ENCODE measurements at regions not wholly inside any gene's neighbourhood (a gene's known extent, or its start where the extent isn't known, plus 50 kb on each side); places are given as distances from the start of the nearest gene placed in this dataset.
A peak's percentile ranks its signal among the peaks of the same experiment; 100 is the strongest.

GRCh38 chr12:132398386-132398991, 69.1 kb upstream of the GALNT9 start:
- in situ Hi-C loops (cut with HindIII; ENCODE audit: low pct_unique_long_range_greater_than_20kb, low sequenced_read_pairs): no loop called here
- no peak for DNase-seq (ENCODE audit: low read depth)

GRCh38 chr12:132397934-132398385, 68.6 kb upstream of the GALNT9 start:
- DNase-seq (ENCODE audit: low read depth): no peak
- in situ Hi-C loops (cut with HindIII; ENCODE audit: low pct_unique_long_range_greater_than_20kb, low sequenced_read_pairs): no loop called here

- DNase-seq (ENCODE audit: low read depth): no peak
- in situ Hi-C loops (cut with HindIII; ENCODE audit: low pct_unique_long_range_greater_than_20kb, low sequenced_read_pairs): no loop called here
Observed at GRCh38 chr12:132397152-132397933, 68.0 kb upstream of the GALNT9 start.

DNA sequence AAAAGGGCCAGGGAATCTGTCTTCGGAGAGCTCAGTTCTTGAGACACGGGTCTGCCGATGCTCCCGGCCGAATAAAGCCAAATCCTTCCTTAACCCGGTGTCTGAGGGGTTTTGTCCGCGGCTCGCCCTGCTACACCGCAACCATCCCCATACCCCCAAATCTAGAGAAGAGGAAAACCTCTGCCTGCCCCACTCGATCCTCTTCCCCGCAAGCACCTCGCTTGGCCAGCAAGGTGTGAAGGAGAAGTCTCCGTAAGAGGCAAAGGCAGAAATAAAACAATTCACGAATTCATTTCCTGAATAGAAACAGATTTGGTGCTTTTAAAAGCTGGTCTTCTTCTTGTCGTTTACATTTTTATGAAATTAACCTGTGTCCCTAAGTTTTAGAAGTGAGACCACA, 67.3 kb upstream of the GALNT9 start:
- no peak for DNase-seq (ENCODE audit: low read depth)
- in situ Hi-C loops (cut with HindIII; ENCODE audit: low pct_unique_long_range_greater_than_20kb, low sequenced_read_pairs): no loop called here

DNA sequence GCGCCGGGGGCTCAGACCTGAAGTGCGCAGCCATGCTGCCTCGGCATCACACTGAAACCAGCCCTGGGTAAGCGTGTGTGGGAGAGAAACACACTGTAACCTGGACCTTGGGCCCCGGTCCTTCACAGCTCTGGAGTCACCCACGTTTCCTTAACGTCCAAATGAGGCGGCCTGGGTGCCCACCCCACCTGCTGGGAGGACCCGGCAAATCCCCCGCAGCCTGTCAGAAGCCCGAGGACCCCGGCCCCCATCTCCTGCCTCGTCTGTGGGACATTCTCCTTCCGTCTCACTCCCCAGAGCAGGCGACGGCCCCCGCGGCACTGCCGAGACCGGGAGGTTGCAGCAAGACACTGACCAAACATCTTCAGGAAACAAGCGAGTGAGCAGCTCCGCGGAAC, 66.5 kb upstream of the GALNT9 start:
- no peak for DNase-seq (ENCODE audit: low read depth)
- in situ Hi-C loops (cut with HindIII; ENCODE audit: low pct_unique_long_range_greater_than_20kb, low sequenced_read_pairs): no loop called here

DNA sequence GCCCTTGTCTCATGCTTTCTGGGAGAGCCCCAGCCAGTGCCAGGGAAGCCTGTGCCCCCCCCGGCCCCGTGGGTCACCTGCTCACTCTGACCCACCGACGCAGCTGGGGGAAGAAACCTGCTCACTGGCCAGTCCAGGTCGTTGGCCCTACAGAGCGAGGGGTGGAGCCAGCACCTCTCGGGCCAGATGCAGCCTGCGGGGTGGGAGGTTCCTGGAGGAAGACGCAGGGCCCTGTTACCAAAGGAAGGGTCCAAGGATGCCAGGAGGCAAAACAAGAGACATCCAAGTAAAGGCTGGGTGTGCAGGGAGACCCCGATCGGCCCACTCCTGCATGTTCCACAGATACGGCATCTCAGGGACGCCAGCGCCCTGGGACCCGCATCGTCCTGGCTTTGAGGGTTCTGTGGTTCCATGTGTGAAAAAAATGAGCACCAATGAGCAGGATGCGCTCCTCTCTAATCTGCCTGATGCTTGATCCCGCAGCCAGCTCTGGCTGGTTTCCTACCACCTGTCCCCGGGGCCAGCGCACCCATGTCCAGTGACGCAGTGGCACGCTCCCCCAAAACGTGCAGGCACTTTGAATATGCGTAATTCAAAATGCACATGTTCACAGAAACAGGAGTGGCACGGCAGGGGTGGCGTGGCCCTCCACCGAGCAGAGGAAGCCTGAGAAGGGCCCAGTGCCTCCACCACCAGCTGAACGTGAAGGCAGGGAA, 66.0 kb upstream of the GALNT9 start:
- DNase-seq (ENCODE audit: low read depth): no peak
- in situ Hi-C loops (cut with HindIII; ENCODE audit: low pct_unique_long_range_greater_than_20kb, low sequenced_read_pairs): no loop called here

- in situ Hi-C loops (cut with HindIII; ENCODE audit: low pct_unique_long_range_greater_than_20kb, low sequenced_read_pairs): no loop called here
Observed at GRCh38 chr12:132393991-132394949, 64.9 kb upstream of the GALNT9 start.

GRCh38 chr12:132393245-132393795, 63.9 kb upstream of the GALNT9 start:
- peak; percentile 93 for DNase-seq (ENCODE audit: low read depth)
- in situ Hi-C loops (cut with HindIII; ENCODE audit: low pct_unique_long_range_greater_than_20kb, low sequenced_read_pairs): no loop called here

More at GRCh38 chr12:132393991-132394949, 64.9 kb upstream of the GALNT9 start:
- peak; percentile 84 for DNase-seq (ENCODE audit: low read depth)

DNA sequence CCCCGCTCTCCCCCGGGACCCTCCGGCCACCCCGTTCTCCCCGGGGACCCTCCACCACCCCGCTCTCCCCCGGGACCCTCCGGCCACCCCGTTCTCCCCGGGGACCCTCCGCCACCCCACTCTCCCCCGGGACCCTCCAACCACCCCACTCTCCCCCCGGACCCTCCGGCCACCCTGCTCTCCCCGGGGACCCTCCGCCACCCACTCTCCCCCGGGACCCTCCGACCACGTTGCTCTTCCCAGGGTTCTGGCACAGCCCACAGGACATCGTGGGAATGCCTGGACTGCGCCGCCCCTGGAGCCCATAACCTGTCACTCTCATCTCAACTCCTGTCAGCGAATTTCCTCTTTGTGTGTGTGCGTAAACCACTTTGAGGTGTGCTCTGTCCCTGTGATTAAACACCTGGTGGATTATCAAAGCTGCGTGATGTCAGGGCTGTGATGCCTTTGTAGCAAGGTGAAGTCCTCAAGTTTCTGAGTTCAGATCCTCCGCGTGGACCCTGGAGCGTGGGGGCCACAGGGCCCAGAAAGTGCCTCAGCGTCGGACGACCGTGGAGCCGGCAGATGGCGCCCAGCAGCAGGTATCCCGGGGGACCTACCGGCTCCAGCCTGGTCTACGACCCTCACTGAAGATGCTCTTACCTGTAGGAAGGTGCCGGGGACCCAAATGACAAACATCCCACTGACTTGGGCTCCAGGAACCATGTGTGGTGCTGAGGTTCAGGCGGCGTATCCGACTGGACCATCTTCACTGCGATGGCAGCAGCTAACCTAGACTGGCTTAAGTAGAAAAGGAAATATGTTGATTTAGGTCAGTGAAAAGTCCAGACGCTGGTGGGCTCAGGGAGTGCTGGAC, 63.2 kb upstream of the GALNT9 start:
- DNase-seq (ENCODE audit: low read depth): no peak
- in situ Hi-C loops (cut with HindIII; ENCODE audit: low pct_unique_long_range_greater_than_20kb, low sequenced_read_pairs): no loop called here

GRCh38 chr12:132391326-132392041, 62.1 kb upstream of the GALNT9 start:
- no peak for DNase-seq (ENCODE audit: low read depth)
- in situ Hi-C loops (cut with HindIII; ENCODE audit: low pct_unique_long_range_greater_than_20kb, low sequenced_read_pairs): no loop called here

GRCh38 chr12:132390287-132391076, 61.1 kb upstream of the GALNT9 start:
- in situ Hi-C loops (cut with HindIII; ENCODE audit: low pct_unique_long_range_greater_than_20kb, low sequenced_read_pairs): no loop called here
- DNase-seq (ENCODE audit: low read depth): no peak

- DNase-seq (ENCODE audit: low read depth): no peak
Observed at GRCh38 chr12:132389526-132390286, 60.3 kb upstream of the GALNT9 start.

DNA sequence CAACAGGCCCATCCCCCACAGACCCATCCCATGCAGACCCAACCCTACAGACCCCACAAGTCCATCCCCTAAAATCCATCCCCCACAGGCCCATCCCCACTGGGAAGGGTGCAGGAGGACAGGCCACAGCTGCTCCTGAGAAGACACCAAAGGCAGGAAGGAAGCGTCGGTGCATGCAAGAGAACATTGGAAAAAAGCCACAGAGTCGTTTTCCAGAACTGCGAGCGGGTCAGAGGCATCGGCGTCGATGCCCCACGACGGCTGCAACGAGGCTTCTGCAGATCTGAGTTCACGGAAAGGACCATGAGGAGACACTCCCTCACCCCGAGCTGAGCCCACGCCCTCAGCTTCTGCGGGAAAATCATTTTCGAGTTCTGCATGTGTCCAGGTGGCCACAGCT, 59.6 kb upstream of the GALNT9 start:
- in situ Hi-C loops (cut with HindIII; ENCODE audit: low pct_unique_long_range_greater_than_20kb, low sequenced_read_pairs): no loop called here

More at GRCh38 chr12:132389526-132390286, 60.3 kb upstream of the GALNT9 start:
- in situ Hi-C loops (cut with HindIII; ENCODE audit: low pct_unique_long_range_greater_than_20kb, low sequenced_read_pairs): no loop called here

GRCh38 chr12:132388379-132389015, 59.1 kb upstream of the GALNT9 start:
- in situ Hi-C loops (cut with HindIII; ENCODE audit: low pct_unique_long_range_greater_than_20kb, low sequenced_read_pairs): no loop called here
- no peak for DNase-seq (ENCODE audit: low read depth)

More for the DNA sequence above, 59.6 kb upstream of the GALNT9 start:
- DNase-seq (ENCODE audit: low read depth): no peak
